Stimulated activated CD8-positive, alpha-beta memory T cell treated with anti-CD3 and anti-CD28 coated beads, Interleukin-7, amount 100 ng/mL, for 4 hours (primary cell): ENCODE measurements at regions not wholly inside any gene's neighbourhood (a gene's known extent, or its start where the extent isn't known, plus 50 kb on each side); places are given as distances from the start of the nearest gene placed in this dataset.
"Not testable (repeated sequence)": the region's sequence is repeated elsewhere in the genome, so short reads cannot be mapped to it uniquely, and the experiment has no call there.

ENCODE experiments used
- DNase-seq, 2 donors: peaks; one replicate each; pipeline ENCODE4 v3.0.0-alpha.2; 2020; ENCODE audit warnings: low read depth in 2 of 2

DNA sequence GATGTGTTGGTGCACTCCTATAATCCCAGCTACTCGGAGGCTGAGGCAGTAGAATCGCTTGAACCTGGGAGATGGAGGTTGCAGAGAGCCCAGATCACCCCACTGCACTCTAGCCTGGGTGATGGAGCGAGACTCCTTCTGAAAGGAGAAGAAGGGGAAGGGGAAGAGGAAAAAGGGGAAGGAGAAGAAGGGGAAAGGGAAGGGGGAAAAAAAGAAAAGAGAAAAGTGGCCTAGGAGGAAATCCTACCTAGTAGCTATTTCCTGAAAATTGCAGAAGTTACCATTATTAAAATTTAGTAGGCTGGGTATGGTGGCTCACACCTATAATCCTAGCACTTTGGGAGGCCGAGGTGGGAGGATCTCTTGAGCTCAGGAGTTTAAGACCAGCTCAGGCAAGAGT is 67.4 kb downstream of the ARRDC3 start:
- DNase-seq: no peak

DNA sequence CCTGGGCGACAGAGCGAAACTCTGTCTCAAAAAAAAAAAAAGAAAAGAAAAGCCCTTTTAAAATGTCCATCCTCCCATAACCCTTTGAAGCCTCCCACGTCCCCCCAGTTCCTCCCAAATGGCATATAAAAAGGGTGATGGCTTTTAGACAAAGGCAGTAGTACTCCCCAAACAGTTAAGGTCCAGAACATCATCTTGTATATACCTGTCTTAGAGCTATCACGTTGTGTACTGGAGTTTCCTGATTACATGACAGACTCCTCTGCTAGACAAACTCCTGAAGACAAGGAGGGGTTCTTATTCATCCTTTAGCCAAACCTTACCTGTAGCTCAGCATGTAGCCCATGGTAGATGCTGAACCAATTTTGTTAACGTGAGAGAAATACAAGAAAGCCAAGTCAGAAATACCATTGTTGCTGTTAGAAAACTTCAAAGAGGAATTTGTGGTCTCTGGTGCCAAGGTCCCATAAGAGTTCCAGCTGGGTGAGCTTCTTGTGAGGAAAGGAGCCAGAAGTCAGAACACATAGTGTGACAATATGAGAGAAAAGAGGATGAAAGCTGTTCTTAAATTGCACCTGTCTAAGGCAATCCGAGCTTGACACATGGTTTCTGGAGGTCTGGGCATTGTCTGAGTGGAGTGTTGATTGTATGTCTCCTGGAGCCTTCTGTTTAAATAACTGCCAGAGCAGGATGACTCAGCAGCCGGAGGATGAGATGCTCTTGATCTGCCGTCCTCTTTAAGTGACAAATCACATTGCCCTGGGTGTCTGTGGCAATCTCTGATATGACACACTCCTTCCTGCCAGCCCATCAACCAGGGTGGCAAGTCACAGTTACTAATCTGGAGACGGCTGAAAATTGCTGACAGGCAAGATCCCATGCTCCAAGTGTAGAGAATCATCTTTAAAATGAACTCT is 69.1 kb downstream of the ARRDC3 start:
- DNase-seq: peak; percentile 81 to 91

DNA sequence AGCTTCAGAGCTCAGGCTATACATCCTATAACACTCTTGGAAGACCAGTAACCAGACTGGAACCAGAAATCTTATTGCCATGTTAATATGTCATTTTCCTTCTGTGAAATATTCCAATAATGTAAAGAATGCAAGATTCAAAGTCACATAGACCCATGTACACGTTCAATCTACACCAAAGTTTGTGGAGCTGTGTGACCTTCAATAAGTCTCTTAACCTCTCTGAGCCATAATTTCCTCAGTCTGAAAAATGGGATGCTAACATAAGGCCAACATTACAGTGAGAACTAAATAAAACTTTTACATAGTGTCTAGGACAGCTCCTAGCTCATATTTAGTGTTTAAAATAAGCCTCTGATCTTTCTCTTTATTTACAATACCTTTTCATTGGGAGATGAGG is 70.4 kb downstream of the ARRDC3 start:
- no peak for DNase-seq

DNA sequence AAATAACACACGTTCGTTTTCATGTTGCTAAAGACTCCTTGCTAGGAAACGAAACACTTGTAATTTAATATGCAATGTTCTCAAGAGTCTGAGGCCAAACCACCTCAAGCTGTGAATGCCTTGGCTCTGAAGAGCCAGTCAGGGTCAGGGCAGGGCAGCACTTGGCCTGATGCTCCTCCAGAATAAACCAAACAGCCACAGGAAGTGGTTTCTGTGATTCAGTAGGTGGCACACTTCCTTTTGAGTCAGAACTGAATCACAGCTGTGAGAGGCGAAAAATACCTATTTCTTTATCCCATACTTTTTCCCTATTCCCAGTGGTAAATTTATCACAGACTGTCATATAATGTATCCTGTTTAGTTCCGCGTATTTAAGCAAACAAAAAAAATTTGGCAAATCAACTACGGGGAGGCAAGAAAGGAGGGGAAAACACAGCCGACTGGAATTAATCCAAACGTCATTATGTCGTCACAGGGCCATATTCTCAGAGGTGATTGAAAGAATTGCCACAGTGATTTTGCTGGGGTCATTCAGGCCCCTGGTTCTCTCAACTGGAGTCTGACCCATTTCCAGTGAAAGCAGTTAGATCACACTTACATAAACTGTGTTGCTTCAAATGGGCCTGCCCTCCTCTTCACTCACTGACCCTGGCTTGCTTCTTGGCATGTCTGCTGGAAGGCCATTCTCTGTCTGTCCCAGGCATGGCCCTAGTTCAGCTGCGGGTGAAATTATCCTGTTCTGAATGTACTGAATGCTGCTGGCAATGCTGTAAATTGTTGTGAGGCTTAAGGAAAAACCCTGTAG is 71.2 kb downstream of the ARRDC3 start:
- peak; percentile 58 to 63 for DNase-seq

DNA sequence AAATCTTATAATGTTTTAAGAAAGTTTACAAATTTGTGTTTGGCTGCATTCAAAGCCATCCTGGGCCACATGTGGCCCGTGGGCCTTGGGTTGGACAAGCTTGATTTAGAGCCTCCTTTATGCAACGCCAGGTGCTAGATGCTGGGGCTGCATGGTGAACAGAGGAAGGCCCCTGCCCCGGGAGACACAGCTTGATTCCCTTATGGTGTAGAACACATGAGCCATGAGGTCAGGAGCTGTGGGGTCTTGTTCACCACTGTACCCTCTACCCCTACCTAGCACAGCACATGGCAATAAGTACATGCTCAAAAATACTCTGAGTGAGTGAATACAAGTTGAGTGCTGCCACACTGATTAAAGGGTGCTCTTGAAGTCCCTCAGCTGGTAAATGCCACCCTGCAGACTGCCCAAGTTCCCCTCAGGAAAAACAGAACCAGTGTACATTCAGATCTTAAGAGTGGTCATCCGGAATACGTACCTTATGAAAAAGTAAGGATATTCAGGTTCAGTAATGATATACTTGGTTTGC is 71.9 kb downstream of the ARRDC3 start:
- DNase-seq: no peak

DNA sequence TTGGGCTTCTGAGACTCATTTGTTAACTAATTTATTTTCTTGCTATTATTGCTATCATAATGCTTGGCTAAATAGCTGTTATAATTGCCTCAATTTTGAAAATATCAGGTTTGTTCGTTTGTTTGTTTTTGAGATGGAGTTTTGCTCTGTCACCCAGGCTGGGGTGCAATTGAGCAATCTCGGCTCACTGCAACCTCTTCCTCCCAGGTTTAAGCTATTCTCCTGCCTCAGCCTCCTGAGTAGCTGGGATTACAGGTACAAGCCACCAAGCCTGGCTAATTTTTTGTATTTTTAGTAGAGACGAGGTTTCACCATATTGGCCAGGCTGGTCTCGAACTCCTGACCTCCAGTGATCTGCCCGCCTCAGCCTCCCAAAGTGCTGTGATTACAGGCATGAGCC is 75.0 kb downstream of the ARRDC3 start:
- not testable (repeated sequence) for DNase-seq

DNA sequence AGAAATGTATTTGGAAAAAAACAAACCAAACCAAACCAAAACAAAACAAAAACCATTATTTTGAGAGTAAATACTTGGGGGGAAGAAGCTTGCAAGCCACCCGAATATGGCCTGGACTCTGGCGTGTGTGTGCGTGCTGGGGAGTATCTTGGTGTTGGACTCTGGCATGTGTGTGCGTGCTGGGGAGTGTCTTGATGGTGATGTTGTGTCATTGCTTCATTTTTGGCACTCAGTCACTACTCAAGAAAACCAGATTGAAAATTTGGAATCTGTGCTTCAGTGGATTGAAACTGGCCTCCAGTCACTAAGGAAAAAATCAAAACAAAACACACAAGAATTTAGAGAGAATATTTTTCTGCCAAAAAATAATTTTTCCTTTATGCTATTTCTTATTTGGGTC is 76.1 kb downstream of the ARRDC3 start:
- DNase-seq: no peak

DNA sequence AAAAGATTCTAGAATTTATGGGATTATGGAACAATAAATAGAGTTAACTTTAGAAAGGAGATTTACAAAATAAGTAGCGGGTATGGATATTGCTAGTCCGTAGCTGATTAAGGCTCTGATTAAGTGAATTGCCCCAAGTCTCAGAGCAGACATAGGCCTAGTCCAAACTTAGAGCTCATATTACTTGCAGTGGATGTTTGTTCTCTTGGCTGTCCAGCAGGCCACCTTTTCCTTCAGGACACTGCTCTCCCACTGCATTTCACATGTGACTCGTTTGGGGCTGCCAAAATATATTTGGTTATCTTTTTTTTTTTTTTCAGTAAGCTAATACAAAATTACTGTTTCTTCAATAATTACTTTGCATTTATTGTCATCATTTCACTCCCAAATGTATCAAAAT is 76.6 kb downstream of the ARRDC3 start:
- no peak for DNase-seq

DNA sequence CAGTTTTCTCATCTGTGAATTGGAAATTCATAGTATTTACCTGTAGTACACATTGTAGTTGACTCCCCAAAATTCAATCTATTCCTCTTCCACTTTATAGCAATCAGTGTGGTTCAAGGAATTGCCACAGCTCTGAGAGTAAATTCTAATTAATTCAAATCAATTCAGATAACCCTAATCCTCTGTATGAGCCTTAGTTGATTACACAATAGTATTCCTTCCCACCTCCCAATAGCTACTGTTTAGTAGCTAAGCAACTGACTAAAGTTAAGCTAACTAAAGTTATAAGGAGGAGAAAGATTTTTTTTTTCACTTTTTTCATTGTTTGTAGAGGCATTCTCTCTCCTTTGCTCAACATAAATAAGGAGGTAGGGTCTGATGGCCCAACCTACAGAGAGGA is 77.5 kb downstream of the ARRDC3 start:
- DNase-seq: no peak

DNA sequence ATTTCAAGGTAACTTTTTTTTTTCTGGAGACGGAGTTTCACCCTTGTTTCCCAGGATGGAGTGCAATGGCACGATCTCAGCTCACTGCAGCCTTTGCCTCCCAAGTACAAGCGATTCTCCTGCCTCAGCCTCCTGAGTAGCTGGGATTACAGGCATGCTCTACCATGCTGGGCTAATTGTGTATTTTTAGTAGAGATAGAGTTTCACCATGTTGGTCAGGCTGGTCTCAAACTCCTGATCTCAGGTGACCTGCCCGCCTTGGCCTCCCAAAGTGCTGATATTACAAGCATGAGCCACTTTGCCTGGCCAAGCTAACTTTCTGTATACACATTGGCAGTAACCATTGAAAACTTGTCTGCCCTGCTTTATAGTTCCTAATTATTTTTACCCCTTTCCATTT is 79.1 kb downstream of the ARRDC3 start:
- DNase-seq: not testable (repeated sequence)

DNA sequence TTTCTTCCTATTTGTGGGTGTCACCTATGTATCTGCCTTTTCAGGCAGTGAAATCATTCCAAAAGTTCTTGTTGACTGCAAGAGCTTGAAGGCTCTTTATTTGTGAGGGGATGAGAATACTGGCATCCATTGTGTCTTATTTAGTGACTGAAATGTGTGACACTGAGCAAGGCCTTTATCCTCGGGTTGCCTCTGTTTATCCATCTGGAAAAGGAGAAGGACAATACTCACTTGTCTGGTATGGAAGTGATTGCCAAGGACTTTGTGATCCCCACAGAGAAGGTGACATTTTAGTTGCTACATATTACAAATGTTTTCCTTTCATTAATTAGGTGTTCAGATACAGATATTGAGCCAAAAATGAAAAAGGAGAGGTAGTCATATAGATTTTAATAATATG is 80.2 kb downstream of the ARRDC3 start:
- DNase-seq: no peak

DNA sequence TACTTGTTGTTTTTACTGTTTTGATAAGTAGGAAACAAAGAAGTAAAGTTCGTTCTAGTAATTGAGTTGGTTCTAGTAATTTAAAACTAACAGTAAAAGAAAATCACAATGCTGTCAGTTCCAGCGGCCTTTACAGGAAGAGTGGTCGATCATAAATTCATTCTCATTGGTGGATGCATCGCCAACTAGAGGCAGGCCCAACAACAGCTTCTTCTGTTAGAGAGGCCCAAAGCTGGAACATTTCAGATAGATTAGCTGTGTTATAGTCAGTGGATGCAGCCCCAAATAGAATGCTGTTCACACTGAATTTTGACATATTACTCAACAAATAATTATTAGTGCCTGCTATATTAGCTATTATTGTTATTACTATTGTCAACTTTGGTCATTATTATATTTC is 80.8 kb downstream of the ARRDC3 start:
- no peak for DNase-seq

DNA sequence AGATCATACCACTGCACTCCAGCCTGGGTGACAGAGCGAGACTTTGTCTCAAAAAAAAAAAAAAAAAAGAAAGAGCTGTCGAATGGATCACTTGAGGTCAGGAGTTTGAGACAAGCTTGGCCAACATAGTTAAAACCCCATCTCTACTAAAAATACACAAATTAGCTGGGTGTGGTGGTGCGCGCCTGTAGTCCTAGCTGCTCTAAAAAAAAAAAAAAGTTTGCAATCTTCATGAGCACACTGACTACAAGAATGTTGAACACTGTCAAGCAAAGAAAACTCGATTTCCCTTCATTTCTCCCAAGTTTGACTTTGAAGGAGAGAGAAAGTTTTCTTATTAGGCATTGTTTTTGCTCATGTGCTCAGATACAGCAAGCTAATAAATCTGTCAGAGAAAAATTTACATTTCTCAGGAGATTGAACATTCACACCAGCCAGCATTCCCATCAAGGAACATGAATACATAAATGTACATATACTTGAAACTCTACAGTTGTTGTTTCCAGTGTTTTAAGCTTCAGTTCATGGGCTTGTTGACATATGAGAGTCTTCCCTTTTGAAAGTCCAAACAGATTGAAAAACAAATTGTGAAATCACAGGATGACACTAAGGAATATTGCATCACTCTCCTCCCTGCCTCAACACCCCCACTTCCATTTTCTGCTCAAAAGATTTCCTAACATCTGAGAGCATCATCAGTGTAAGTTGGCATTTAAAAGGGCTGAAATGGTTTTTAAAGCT is 81.8 kb downstream of the ARRDC3 start:
- no peak for DNase-seq

DNA sequence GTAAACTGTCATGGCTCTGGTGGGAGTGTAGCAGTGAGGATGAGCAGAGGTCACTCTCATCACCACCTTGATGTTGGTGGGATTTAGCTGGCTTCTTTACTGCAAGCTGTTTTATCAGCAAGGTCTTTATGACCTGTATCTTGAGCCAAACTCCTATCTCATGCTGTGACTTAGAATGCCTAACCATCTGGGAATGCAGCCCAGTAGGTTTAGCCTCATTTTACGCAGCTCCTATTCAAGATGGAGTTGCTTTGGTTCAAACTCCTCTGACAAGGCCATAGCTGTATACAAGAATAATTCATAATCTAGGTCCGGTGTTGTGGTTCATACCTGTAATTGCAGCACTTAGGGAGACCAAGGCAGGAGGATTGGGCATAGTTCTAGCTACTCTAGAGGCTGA is 85.1 kb downstream of the ARRDC3 start:
- no peak for DNase-seq

DNA sequence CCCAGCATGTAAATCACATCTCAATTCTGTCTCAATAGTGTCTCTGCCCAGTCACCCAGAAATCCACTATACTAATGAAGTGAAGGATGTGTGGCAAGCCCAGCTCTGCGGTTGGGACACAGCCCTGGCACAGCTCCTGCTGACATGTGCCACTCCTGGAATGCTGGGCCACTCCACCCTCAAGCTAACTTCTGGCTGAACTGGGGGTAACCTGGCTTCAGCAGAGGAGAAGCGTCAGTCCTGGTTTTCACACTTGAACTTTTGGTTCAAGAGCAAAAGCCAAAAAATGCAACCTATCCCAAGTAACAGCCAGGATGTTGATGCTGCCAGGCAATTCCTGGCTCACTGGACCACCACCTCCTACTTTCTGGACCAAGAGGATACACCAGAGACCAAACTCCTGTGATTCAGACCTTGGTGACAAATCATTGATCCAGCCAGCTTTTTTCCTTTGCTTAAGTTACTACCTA is 86.4 kb downstream of the ARRDC3 start:
- DNase-seq: no peak

DNA sequence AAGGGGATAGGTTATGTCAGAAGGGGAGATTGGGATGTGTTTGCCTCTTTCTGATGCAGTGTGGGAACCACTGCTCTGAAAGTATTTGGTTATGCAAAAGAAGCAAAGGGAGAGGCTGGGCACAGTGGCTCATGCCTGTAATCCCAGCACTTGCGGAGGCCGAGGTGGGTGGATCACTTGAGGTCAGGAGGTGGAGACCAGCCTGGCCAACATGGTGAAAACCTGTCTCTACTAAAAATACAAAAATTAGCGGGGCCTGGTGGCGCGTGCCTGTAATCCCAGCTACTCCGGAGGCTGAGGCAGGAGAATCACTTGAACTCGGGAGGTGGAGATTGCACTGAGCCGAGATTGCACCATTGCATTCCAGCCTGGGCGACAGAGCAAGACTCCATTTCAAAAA is 87.0 kb downstream of the ARRDC3 start:
- not testable (repeated sequence) for DNase-seq

DNA sequence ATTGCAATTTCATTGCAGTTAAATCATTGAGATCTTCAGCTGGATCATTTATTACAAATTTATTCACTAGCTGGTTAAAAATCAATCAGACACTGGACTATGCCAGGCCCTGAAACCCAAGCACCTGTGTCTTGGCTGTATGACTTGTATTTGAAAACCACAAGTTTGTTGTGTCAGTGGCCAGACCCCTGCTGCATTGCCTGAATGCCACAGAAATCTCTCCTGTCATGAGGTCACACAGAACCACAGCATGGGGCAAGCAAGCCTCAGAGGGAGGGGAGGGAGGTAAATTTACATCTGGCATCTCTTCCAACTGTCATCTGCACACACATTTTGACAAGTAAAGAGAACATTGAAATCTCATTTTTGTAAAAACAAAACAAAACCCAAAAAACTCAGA is 90.0 kb downstream of the ARRDC3 start:
- DNase-seq: no peak

DNA sequence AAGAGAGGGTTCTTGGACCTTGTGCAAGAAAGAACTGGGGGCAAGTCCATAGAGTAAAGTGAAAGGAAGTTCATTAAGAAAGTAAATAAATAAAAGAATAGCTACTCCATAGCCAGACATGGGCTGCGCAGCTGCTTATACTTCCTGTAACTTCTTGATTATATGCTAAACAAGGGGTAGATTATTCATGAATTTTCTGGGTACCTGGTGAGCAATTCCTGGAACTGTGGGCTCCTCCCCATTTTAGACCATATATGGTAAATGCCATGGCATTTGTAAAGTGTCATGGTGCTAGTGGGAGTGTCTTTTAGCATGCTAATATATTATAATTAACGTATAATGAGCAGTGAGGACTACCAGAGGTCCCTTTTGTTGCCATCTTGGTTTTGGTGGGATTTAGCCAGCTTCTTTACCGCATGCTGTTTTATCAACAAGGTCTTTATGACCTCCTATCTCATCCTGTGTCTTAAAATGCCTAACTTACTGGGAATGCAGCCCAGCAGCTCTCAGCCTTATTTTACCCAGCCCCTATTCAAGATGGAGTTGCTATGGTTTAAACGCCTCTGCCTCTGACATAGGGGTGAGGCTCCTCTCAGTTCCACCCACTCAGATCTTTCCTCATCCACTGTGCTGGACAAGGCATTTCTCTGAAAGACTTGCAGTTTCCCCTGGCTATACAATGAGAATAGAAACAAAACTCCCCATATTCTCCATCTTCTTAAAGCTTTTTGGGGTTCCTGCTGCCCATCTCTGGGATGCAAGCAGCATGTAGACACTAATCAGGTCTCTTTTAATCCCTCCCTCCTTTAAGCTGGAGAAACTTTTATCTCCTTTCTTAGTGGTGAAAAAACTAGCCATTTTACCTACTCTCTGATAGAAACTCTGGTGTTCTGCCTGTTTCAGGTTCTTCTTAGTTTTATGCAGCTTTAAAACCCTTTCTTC is 91.2 kb downstream of the ARRDC3 start:
- DNase-seq: no peak

DNA sequence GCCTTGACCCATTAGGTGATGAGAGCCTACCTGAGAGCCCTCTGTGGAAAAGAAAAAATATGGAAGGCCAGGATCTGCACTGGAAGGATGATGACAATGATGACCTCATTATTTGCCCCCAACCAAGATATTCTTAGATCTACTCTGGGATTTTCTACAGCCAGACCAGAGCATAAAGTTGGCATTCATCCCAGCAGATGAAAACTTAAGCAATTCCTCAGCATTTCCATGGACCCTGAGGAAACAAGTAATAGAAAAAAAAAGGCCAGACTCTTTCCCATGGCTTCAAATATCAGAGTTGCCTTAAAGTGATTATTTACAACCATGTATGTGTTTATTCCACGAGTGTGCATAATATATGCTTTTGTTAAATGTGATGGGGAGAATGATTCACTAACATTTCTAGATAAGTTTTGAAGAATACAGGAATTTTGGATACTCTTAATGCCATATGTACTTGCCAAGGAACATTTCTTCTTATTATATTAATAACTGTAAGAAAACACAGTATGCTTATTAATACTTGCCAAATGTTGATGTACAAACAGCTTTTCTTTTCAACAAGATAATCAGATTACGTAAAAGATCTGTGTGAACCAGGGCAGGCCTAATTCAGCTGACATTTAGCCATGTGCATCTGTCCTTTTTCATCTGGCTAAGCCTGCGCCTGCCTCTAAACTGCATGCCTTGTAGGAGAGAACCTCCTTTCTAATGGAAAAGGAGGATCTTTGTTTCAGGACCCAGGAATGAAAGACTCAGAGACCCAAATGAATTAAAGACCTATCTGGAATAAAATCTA is 94.8 kb downstream of the ARRDC3 start:
- no peak for DNase-seq

DNA sequence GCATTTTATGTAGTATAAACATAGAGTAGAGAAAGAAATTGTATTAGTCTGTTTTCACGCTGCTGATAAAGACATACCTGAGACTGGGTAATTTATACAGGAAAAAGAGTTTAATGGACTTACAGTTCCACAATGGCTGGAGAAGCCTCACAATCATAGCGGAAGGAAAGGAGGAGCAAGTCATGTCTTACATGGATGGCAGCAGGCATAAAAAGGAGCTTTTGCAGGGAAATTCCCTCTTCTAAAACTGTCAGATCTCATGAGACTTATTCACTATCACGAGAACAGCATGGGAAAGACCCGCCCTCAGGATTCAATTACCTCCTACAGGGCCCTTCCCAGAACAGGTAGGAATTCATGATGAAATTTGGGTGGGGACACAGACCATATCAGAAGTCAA is 98.1 kb downstream of the ARRDC3 start:
- not testable (repeated sequence) for DNase-seq
